MCF 10A (cell line): ENCODE measurements at regions not wholly inside any gene's neighbourhood (a gene's known extent, or its start where the extent isn't known, plus 50 kb on each side); places are given as distances from the start of the nearest gene placed in this dataset.

Experiments used
- BruUV-seq: library from RNA; stranded (reverse); fragments of 400-500 nt; replicated peaks from 2 replicates; lab custom pipeline; 2021; lab: Mats Ljungman, UMichigan
- CTCF ChIA-PET: fragments of 300-600 bp; sonication (Branson Sonifier 250); formaldehyde crosslinking; extraction: SDS; loops from one replicate; lab custom pipeline; 2021; ENCODE audit warnings: antibody characterized with exemption, inconsistent platforms; lab: Yijun Ruan, JAX
- POLR2A ChIA-PET: fragments of 300-600, 350-650 bp; sonication (Branson Sonifier 250); formaldehyde crosslinking; extraction: SDS; loops from one replicate; lab custom pipeline; 2020; ENCODE audit warnings: antibody characterized with exemption, inconsistent platforms; lab: Yijun Ruan, JAX
- DNase-seq: peaks from one replicate; pipeline ENCODE4 v3.0.0-alpha.2; 2018; ENCODE audit not compliant: unreplicated experiment
- H3K27ac Mint-ChIP-seq: one replicate; pipeline ENCODE4 v1.8.0; 2022; ENCODE audit warnings: mild to moderate bottlenecking, low read depth, mixed read lengths; ENCODE audit not compliant: unreplicated experiment
- H3K27me3 Mint-ChIP-seq: one replicate; pipeline ENCODE4 v1.8.0; 2022; ENCODE audit warnings: mixed read lengths; ENCODE audit not compliant: insufficient read depth, unreplicated experiment
- H3K36me3 Mint-ChIP-seq: one replicate; pipeline ENCODE4 v1.8.0; 2022; ENCODE audit warnings: mild to moderate bottlenecking, moderate library complexity, mixed read lengths; ENCODE audit not compliant: insufficient read depth, unreplicated experiment
- H3K4me1 Mint-ChIP-seq: one replicate; pipeline ENCODE4 v1.8.0; 2022; ENCODE audit warnings: mixed read lengths; ENCODE audit not compliant: insufficient read depth, unreplicated experiment
- H3K4me3 Mint-ChIP-seq: one replicate; pipeline ENCODE4 v1.8.0; 2022; ENCODE audit warnings: mild to moderate bottlenecking, moderate library complexity, mixed read lengths; ENCODE audit not compliant: unreplicated experiment
- H3K9me3 Mint-ChIP-seq: one replicate; pipeline ENCODE4 v1.8.0; 2022; ENCODE audit warnings: mixed read lengths; ENCODE audit not compliant: unreplicated experiment
- intact Hi-C: fragments of 100-400 bp; cut with micrococcal nuclease; formaldehyde crosslinking; loops from 2 replicates; pipeline ENCODE4 v1.14.1; 2022
- TF ChIP-seq, protein P1 (sequence below): fragments of 200-600 bp; IDR thresholded peaks from one replicate; pipeline ENCODE4 v1.8.0; 2022; ENCODE audit warnings: antibody characterized with exemption, mild to moderate bottlenecking; ENCODE audit not compliant: unreplicated experiment

DNA sequence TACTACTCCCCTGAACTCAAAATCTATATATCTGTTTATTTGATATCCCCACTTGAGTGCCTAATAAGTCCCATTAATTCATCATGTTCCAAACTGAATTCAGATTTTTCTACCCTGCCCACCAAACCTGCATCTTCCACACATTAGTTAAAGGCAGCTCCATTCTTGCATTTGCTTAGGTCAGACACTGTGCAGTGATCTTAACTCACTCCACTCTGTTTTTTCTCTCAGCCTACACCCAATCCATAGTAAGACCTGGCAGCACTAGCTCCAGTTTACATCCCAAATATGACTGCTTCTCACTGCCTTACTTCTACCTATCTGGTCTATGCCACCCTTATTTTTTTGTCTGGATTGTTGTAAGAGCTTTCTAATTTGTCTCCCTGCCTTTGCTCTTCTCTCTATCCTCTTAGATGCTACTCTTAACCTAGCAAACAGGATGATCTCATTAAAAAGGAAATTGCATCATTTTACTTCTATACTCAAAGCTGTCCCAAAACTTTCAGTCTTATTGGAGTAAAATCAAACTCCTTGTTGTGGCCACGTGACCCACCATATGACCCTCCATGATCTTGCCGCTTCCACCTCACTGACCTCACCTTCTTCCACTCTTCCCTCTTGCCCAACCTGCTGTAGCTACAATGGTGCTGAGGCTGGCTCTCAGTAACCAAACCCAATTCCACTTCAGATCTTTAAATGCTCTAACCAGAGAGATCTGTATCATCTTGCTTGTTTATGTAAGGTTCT lies 274.9 kb upstream of the FANCL start:
- Mint-ChIP-seq H3K27ac (no peak overlapping the region), H3K4me3 (no peak overlapping the region), H3K36me3 (no peaks in the 10 kb centered on the region), H3K4me1 (no peaks in the 10 kb centered on the region), H3K27me3 (no peaks in the 10 kb centered on the region), H3K9me3 (no peaks in the 10 kb centered on the region)
- CTCF ChIA-PET = interaction anchor here (1.1 to 1.4 kb wide), 2 partner anchors 8 to 143 kb away, joined by 3 to 4 read pairs; no protein-coding TSS in a partner anchor
- intact Hi-C loops = no loop called here
- DNase-seq = no peak
- POLR2A ChIA-PET = interaction anchor here (0.6 to 0.7 kb wide), 2 partner anchors 17 to 67 kb away, joined by 3 to 4 read pairs; no protein-coding TSS in a partner anchor
- TF ChIP-seq, protein P1, sequence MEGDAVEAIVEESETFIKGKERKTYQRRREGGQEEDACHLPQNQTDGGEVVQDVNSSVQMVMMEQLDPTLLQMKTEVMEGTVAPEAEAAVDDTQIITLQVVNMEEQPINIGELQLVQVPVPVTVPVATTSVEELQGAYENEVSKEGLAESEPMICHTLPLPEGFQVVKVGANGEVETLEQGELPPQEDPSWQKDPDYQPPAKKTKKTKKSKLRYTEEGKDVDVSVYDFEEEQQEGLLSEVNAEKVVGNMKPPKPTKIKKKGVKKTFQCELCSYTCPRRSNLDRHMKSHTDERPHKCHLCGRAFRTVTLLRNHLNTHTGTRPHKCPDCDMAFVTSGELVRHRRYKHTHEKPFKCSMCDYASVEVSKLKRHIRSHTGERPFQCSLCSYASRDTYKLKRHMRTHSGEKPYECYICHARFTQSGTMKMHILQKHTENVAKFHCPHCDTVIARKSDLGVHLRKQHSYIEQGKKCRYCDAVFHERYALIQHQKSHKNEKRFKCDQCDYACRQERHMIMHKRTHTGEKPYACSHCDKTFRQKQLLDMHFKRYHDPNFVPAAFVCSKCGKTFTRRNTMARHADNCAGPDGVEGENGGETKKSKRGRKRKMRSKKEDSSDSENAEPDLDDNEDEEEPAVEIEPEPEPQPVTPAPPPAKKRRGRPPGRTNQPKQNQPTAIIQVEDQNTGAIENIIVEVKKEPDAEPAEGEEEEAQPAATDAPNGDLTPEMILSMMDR = no peak
- no TSS peak for BruUV-seq

DNA sequence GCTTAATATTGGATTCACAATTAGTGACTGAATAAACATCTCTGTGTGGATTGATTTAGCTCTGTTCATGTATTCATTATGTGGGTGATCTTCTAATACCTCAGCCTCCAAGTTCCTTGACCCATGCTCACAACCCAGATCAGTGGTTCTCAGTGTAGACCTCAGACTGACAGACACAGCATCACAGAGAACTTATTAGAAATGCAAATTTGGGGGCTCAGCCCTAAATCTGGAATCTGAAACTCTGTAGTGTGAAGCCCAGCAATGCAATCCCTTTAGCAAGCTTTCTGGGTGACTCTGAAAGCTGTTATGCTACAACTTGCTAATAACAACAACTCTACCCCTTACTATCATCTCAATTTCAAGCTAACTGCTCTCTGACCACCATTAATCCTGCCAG lies 273.1 kb upstream of the FANCL start:
- H3K27ac Mint-ChIP-seq = no peak overlapping the region

DNA sequence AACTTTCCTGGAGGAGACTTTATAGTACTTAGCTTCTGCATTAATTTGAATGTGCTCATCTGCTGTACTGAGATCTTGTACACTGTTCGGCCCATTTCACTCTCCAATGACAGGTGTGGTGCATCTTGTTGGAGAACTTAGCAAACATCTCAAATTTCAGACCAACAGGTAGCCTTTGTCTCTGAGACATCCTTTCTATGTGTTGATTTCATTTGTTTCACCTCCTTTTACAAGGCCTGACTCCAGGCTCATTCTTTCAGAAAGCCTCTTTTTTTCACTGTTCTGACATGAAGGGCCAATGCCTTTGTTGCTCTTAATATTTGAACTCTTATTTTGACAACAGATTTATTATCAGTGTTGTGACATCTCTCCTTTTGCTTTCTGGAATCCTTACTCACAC lies 271.8 kb upstream of the FANCL start:
- no peaks in the 10 kb centered on the region for H3K27me3 Mint-ChIP-seq
- POLR2A ChIA-PET = no interaction called here
- no TSS peak for BruUV-seq
- CTCF ChIA-PET = no interaction called here
- intact Hi-C loops = no loop called here
- H3K4me1 Mint-ChIP-seq = no peaks in the 10 kb centered on the region
- H3K4me3 Mint-ChIP-seq = no peak overlapping the region
- DNase-seq = no peak
- H3K27ac Mint-ChIP-seq = no peak overlapping the region
- no peaks in the 10 kb centered on the region for H3K9me3 Mint-ChIP-seq
- TF ChIP-seq, protein P1 = no peak
- H3K36me3 Mint-ChIP-seq = no peaks in the 10 kb centered on the region

More for the DNA sequence above, 273.1 kb upstream of the FANCL start:
- ChIA-PET POLR2A (interaction anchor here (0.7 kb wide), 1 partner anchor 11 kb away, joined by 3 read pairs; no protein-coding TSS in a partner anchor), CTCF (interaction anchor here (0.6 kb wide), 1 partner anchor 1224 kb away, joined by 7 read pairs; no protein-coding TSS in a partner anchor)
- H3K36me3 Mint-ChIP-seq = no peaks in the 10 kb centered on the region
- intact Hi-C loops = no loop called here
- TF ChIP-seq, protein P1 = no peak
- no peak overlapping the region for H3K4me3 Mint-ChIP-seq
- no peaks in the 10 kb centered on the region for H3K9me3 Mint-ChIP-seq
- H3K4me1 Mint-ChIP-seq = no peaks in the 10 kb centered on the region
- H3K27me3 Mint-ChIP-seq = no peaks in the 10 kb centered on the region
- DNase-seq = no peak
- no TSS peak for BruUV-seq

DNA sequence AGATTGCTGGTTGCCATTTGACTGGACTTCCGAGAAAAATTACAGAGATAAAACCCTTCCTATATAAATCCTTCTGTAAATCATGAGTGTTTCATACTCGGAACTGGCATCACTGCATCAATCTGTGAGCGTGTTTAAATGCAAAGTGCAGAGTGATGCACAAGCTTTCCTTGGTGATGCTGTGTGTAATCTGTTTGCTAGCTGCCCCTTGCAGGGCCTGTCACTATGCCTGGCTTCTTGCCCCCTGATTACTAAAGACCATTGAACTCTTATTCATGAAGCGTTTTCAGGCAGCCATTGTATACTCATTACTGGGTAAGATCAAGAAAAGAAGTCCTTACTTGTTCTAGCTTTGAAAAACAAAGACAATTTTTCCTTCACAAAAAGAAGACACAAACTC lies 266.9 kb upstream of the FANCL start:
- H3K27me3 Mint-ChIP-seq = no peaks in the 10 kb centered on the region
- no TSS peak for BruUV-seq
- H3K36me3 Mint-ChIP-seq = peaks cover 7% of the 10 kb centered on the region
- intact Hi-C loops = no loop called here
- H3K4me1 Mint-ChIP-seq = no peaks in the 10 kb centered on the region
- CTCF ChIA-PET = interaction anchor here (0.5 to 0.9 kb wide), 3 partner anchors 9 to 773 kb away, joined by 3 to 4 read pairs (median 4); no protein-coding TSS in a partner anchor
- POLR2A ChIA-PET = no interaction called here
- H3K9me3 Mint-ChIP-seq = no peaks in the 10 kb centered on the region
- no peak overlapping the region for H3K4me3 Mint-ChIP-seq
- H3K27ac Mint-ChIP-seq = no peak overlapping the region
- no peak for DNase-seq
- TF ChIP-seq, protein P1 = no peak
